Stimulated activated CD8-positive, alpha-beta memory T cell treated with anti-CD3 and anti-CD28 coated beads, Interleukin-12 subunit alpha, Interleukin-12 subunit beta, amount 100 ng/mL, for 4 hours (primary cell): ENCODE measurements at regions not wholly inside any gene's neighbourhood (a gene's known extent, or its start where the extent isn't known, plus 50 kb on each side); places are given as distances from the start of the nearest gene placed in this dataset.

ENCODE experiments used
- DNase-seq: peaks from one replicate; pipeline ENCODE4 v3.0.0-alpha.2; 2020; ENCODE audit warnings: low read depth

GRCh38 chrX:40485102-40485826 lies 95.5 kb upstream of the ATP6AP2 start:
- DNase-seq: no peak

DNA sequence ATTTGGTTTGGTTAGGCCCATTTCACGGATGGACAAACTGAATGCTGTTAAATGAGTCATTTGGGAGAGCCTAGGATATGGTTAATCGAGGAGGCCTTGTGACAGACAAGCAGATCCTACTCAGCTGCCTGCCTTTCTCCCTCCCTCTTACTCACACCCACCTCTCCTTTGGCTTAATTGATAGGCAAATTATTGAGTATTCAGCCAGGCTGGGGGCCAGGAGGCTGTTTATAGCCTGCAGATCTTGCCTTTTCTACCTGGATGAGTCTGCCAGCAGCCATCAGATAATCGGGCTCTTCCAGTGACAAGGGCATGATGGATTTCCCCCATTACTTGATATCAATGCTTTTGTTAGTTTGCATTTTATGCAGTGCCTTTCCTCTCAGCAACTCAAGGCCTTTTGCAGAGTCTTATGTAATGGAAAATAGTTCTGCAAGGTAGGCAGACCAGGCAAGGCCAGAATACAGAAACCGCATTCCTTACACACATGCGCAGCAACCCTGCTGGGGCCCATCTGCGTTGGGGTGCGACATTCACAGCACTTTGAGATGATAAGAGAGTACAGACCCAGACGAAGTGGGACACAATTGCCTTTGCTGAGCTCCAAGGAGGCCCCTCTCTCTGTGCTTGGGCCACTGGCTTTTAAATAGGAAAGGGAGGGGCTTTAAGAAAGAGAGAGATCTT lies 96.2 kb upstream of the ATP6AP2 start:
- no peak for DNase-seq

GRCh38 chrX:40483502-40483901 lies 97.3 kb upstream of the ATP6AP2 start:
- DNase-seq: no peak

DNA sequence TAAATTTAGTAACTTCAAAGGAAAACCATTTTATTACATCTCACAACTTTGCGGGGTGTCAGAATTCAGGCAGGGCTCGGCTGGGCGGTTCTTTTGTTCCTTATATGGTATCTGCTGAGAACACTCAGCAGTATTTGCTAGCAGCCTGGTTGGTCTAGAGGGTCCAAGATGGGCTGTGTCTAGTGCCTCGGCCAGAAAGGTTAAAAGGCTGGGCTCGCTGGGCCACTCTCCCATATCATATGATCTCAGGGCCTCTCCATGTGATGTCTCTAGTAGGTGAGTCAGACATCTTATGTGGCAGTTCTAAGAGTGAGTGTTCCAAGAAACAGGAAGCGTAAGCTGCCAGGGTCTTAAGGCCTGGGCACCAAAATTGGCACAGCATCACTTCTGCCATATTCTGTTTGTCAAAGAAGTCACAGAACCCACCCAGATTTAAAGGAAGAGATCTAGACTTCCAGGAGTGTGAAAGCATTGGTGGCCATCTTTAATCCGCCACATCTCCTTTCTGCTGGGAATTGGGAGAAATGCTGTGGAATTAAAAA lies 100.9 kb upstream of the ATP6AP2 start:
- DNase-seq: no peak

DNA sequence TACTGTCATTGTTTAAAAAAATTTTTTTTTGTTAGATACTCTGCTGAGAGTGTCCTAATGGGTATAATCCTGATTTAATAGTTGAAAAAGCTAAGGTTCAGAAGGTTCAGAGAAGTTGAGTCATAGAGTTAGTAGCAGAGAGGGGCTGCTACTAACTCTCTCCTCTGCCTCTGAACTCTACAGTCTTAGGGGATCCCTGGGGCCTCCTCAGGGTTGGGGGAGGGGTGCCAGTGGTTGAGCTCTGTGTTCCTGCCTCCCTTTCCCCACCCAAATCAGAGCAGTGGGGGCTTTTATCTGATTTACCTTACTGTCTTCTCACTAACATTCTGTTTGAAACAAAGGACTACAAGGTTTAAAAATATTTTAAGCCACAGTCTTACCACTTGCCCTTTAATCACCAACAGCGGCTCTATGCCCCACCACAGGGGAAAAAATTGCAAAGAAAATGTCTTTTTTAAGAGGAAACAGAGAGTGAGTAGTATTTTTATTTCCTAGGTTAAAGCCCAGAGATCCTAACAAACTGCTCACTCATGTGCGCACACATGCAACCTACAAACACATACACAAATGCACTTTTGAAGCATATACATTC lies 102.2 kb upstream of the ATP6AP2 start:
- no peak for DNase-seq

DNA sequence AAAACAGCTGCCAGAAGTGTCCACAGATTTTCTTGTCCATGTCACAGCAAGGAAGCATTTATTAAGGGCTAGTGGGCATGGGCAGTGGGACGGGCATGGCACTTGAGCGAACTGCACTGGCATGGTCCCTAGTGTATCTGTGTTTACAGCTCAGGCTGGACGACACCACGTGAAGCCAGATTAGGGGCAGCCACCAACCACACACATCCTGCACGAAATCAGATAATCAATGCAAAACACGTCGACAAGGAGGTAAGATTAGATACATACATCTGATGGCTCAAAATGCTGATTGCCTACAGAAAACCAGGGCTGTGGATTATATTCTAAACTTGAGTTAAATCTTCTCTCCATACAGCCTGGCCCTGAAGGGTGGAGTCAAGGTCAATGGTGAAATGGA lies 103.8 kb upstream of the ATP6AP2 start:
- DNase-seq: no peak

- no peak for DNase-seq
These were observed 106.1 kb upstream of the ATP6AP2 start for GRCh38 chrX:40474645-40475044.

DNA sequence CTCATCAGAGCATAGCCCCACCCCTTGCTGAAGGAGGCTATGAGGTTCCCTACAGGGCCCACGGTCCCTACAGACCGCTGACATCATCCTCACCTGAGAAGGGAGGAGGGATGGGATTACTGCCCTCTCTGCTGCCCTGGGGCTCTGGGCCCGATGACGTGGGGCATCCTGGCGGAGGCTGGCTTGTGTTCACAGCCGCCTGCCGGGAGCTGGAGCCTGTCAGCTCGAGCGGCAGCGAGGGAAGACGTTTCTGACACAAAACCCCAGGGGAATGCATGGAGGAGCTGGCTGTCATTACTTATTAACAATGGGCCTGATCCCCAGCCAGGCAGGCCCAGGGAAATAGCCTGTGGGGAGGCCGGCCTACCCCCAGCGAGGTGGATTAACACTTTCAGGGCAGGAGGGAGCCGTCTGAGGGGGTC lies 106.6 kb upstream of the ATP6AP2 start:
- no peak for DNase-seq

- no peak for DNase-seq
These were observed 107.1 kb upstream of the ATP6AP2 start for GRCh38 chrX:40473460-40474204.

GRCh38 chrX:40471965-40472648 lies 108.7 kb upstream of the ATP6AP2 start:
- no peak for DNase-seq

GRCh38 chrX:40470830-40471429 lies 109.8 kb upstream of the ATP6AP2 start:
- DNase-seq: no peak

GRCh38 chrX:40469316-40469715 lies 111.5 kb upstream of the ATP6AP2 start:
- no peak for DNase-seq

- no peak for DNase-seq
These were observed 112.5 kb upstream of the ATP6AP2 start for GRCh38 chrX:40468033-40468846.

DNA sequence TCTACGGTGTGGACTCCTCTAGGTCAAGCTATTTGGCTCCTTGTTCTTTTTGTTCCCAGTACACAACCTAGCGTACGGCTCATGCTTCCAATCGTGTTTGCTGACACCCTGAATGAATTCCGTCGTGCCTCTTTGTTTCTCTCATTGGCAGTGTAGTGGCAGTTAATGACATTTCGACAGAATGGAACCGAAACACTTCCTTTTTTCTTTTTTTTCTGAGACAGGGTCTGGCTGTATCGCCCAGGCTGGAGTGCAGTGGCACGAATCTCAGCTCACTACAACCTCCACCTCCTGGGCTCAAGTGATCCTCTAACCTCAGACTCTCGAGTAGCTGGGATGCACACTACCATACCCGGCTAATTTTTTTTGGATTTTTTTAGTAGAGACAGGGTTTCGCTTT lies 113.3 kb upstream of the ATP6AP2 start:
- DNase-seq: no peak

- no peak for DNase-seq
These were observed 114.8 kb upstream of the ATP6AP2 start for GRCh38 chrX:40465735-40466551.

GRCh38 chrX:40462795-40463194 lies 118.0 kb upstream of the ATP6AP2 start:
- DNase-seq: no peak

- DNase-seq: no peak
These were observed 119.8 kb upstream of the ATP6AP2 start for GRCh38 chrX:40460926-40461325.

- DNase-seq: no peak
These were observed 121.1 kb upstream of the ATP6AP2 start for GRCh38 chrX:40459571-40460158.

DNA sequence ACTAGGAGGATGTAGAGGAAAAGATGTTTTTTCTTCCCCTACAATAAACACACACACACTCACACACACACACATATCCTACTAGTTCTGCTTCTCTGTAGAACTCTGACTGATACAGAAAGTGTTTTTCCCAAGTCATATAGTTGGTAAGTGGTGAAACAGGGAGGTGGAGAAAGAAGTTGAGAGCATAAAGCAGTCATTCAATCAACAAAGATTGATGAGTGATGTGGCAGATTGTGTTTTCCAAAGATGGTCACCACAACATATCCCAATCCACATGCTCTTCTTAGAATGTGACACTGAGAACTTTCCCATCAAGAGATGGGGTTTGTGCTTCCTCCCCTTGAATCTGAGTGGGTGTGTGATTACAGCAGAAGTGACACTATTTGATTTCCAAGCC lies 123.4 kb upstream of the ATP6AP2 start:
- no peak for DNase-seq
